SK-N-SH treated with all-trans-retinoic acid at 6 μM for 48 hours (cell line): ENCODE measurements at regions not wholly inside any gene's neighbourhood (a gene's known extent, or its start where the extent isn't known, plus 50 kb on each side); places are given as distances from the start of the nearest gene placed in this dataset.

Source experiments
- ARNTL ChIP-seq: fragments of 450-650 bp; formaldehyde crosslinking; IDR thresholded peaks from 2 replicates; pipeline ENCODE4 v1.5.0; 2020; ENCODE audit warnings: low read depth, mild to moderate bottlenecking, moderate library complexity, borderline replicate concordance
- BACH2 ChIP-seq: fragments of 250-450 bp; sonication (Bioruptor Pico); IDR thresholded peaks from 2 replicates; pipeline ENCODE4 v1.9.0; 2021; ENCODE audit warnings: mild to moderate bottlenecking, borderline replicate concordance
- CREB5 ChIP-seq: fragments of 250-450 bp; sonication (Bioruptor Pico); IDR thresholded peaks from 2 replicates; pipeline ENCODE4 v1.5.1; 2020; ENCODE audit warnings: low read depth, mild to moderate bottlenecking, moderate library complexity
- OSR1 ChIP-seq: fragments of 250-450 bp; sonication (Bioruptor Pico); IDR thresholded peaks from 2 replicates; pipeline ENCODE4 v1.8.0; 2022; ENCODE audit warnings: moderate library complexity, mild to moderate bottlenecking, inconsistent platforms
- PPARA ChIP-seq: fragments of 250-450 bp; sonication (Bioruptor Pico); IDR thresholded peaks from 2 replicates; pipeline ENCODE4 v1.5.0; 2020; ENCODE audit warnings: mild to moderate bottlenecking, borderline replicate concordance
- TCF4 ChIP-seq: fragments of 250-450 bp; sonication (Bioruptor Pico); IDR thresholded peaks from 2 replicates; pipeline ENCODE4 v1.8.0; 2021; ENCODE audit warnings: mild to moderate bottlenecking, moderate library complexity, borderline replicate concordance
- ZC3H10 ChIP-seq: fragments of 250-450 bp; sonication (Bioruptor Pico); IDR thresholded peaks from 2 replicates; pipeline ENCODE4 v1.5.1; 2021; ENCODE audit warnings: mild to moderate bottlenecking, moderate library complexity
- ZFP30 ChIP-seq: fragments of 450-650 bp; formaldehyde crosslinking; IDR thresholded peaks from 2 replicates; pipeline ENCODE4 v1.5.0; 2022; ENCODE audit warnings: mild to moderate bottlenecking, moderate library complexity

- TF ChIP-seq BACH2 (CRISPR knock-in tag) (no peak), CREB5 (CRISPR knock-in tag) (no peak), PPARA (CRISPR knock-in tag) (no peak), TCF4 (CRISPR knock-in tag) (no peak), ARNTL (CRISPR knock-in tag) (no peak), OSR1 (CRISPR knock-in tag) (no peak), ZFP30 (CRISPR knock-in tag) (no peak), ZC3H10 (CRISPR knock-in tag) (no peak)
Measured at GRCh38 chr18:59839246-59839645, 60.5 kb upstream of the PMAIP1 start.
